ENCODE measurements at regions not wholly inside any gene's neighbourhood (a gene's known extent, or its start where the extent isn't known, plus 50 kb on each side); places are given as distances from the start of the nearest gene placed in this dataset.

GRCh38 chr2:59900728-59901452 is 652.6 kb downstream of the BCL11A start:
- DNase-seq, result no peak

GRCh38 chr2:59899692-59900091 is 653.8 kb downstream of the BCL11A start:
- no peak for DNase-seq

- DNase-seq, result no peak
These were observed 656.8 kb downstream of the BCL11A start for GRCh38 chr2:59896499-59897245.

GRCh38 chr2:59893612-59894011 is 659.8 kb downstream of the BCL11A start:
- no peak for DNase-seq

GRCh38 chr2:59892398-59892797 is 661.1 kb downstream of the BCL11A start:
- no peak for DNase-seq

- DNase-seq, result no peak
These were observed 664.1 kb downstream of the BCL11A start for GRCh38 chr2:59889305-59889704.

GRCh38 chr2:59888706-59889105 is 664.7 kb downstream of the BCL11A start:
- DNase-seq, result no peak

GRCh38 chr2:59888015-59888414 is 665.4 kb downstream of the BCL11A start:
- DNase-seq, result no peak

GRCh38 chr2:59887366-59887765 is 666.1 kb downstream of the BCL11A start:
- no peak for DNase-seq

- no peak for DNase-seq
These were observed 666.7 kb downstream of the BCL11A start for GRCh38 chr2:59886759-59887158.

GRCh38 chr2:59885541-59885940 is 667.9 kb downstream of the BCL11A start:
- DNase-seq, result no peak

GRCh38 chr2:59884166-59884565 is 669.3 kb downstream of the BCL11A start:
- no peak for DNase-seq

- DNase-seq, result no peak
These were observed 670.6 kb downstream of the BCL11A start for GRCh38 chr2:59882822-59883221.

- no peak for DNase-seq
These were observed 671.2 kb downstream of the BCL11A start for GRCh38 chr2:59882279-59882678.

- no peak for DNase-seq
These were observed 672.2 kb downstream of the BCL11A start for GRCh38 chr2:59881218-59881617.

- DNase-seq, result no peak
These were observed 673.7 kb downstream of the BCL11A start for GRCh38 chr2:59879700-59880131.

- DNase-seq, result no peak
These were observed 677.6 kb downstream of the BCL11A start for GRCh38 chr2:59875836-59876235.

GRCh38 chr2:59874971-59875755 is 678.3 kb downstream of the BCL11A start:
- no peak for DNase-seq

GRCh38 chr2:59874361-59874760 is 679.1 kb downstream of the BCL11A start:
- no peak for DNase-seq

- no peak for DNase-seq
These were observed 681.6 kb downstream of the BCL11A start for GRCh38 chr2:59871830-59872229.

GRCh38 chr2:59868981-59869380 is 684.5 kb downstream of the BCL11A start:
- DNase-seq, result no peak

- DNase-seq, result no peak
These were observed 687.0 kb downstream of the BCL11A start for GRCh38 chr2:59866436-59866835.

- no peak for DNase-seq
These were observed 694.9 kb downstream of the BCL11A start for GRCh38 chr2:59858540-59858939.

GRCh38 chr2:59857109-59857508 is 696.3 kb downstream of the BCL11A start:
- DNase-seq, result no peak
